SKM-1 (cell line): ENCODE measurements at regions not wholly inside any gene's neighbourhood (a gene's known extent, or its start where the extent isn't known, plus 50 kb on each side); places are given as distances from the start of the nearest gene placed in this dataset.

Source experiments
- DNase-seq: peaks from one replicate; lab custom pipeline; 2025; ENCODE audit not compliant: unreplicated experiment; lab: John Stamatoyannopoulos, UW

DNA sequence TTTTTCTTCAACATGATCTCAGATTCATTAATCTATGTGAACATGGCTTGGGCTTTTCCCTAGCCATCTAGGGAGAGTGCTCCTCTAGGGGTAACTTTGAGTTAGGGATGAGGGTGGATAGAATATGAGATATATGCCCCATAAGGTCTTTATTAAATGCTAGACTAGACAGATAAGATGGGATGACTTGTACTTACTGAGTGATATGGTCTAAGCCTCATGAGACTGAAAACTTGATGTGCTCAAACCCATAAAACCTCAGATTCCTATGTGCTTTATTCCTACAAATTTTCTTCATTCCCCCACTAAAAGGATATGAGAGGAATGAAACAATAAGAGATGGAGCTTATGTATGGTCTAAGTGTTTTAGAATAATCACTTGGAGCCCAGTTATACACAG lies 386.6 kb downstream of the YTHDC2 start:
- DNase-seq = no peak

DNA sequence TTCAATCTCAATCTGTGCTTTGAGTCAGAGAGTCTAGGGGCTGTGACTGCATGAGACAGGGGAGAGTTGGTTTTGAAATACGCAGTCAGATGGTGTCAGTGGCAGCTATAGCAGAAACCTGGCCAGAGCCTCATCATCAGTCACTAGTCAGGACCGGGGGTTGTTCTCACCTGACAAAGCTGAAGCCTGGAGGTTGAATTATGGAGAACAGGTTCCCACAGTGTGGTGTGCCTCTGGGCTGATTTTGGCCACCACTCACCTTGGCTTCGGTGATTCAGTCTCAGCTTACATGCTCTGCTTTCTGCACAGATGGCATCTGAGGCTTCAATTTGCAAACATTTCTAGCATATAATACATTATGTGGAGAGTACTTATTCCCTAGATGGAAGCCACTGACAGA lies 387.3 kb downstream of the YTHDC2 start:
- DNase-seq = no peak

DNA sequence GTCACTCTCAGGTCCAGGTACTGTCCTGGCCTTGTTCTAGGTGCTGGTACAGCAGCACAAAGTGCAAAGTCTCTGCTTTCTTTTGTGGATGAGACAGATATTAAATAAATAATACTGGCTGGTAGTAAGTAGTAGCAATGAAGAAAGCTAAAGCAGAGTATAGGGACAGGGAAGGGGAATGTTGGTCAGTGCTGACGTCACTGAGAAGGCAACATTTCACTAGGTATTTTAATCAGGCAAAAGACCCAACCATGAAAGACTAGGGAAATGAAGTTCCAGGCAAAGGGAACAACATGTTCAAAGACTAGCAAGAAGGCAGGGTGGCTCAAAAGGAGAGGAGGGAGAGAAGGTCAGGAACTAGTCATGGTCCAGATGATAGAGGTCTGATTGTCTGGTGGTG lies 388.2 kb downstream of the YTHDC2 start:
- DNase-seq = no peak

DNA sequence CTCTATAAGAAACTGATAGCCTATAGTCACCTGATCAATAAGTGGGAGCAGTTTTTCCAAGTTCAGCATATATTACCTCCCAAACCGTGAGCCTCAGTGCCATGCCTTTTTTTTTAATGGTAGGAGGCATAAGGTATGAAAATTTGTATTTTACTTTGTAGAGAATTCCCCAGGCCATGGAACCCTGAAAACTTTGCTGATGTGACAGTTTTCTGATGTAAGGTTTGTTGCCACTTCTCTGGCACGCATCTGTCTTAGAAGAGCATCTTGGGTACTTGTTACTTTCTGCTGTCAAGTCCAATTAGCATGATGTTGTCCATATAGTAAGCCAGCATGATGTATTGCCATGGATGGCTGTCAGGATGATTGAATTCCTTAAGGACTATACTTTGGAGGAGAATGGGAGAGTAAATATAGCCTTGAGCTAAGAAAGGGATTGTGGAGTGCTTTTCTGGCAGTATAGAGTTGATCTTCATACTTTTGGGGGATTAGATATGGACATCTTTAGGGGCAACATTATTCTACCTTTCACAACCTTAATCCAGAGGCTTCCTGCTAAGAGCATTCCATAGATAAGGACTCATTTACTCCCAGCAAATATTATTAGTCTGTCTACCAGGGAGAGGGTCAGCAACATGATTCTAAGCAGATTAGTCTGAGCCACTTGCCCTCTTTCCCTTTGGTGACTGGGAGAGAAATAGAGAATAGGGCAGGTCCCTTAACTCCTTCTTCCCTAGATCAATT lies 389.6 kb downstream of the YTHDC2 start:
- DNase-seq = no peak

DNA sequence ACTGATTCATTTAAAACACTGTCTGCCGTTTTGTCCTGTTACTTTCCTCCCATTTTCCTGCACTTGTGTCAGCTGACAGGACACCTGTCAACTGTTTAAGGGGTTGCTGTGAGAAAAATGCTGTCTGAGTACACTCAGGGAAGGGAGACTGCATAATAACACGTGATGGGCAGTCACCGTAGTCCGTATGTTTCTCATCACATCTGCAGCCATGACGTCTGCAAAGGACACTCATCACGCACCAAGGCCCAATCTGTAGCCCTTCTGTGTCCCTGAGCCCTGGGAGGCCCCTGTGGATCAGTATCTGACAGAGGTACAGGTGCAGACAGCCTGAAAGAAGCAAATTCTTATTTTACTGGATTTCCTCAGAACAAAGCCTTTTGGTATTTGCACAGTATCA lies 396.3 kb downstream of the YTHDC2 start:
- no peak for DNase-seq

DNA sequence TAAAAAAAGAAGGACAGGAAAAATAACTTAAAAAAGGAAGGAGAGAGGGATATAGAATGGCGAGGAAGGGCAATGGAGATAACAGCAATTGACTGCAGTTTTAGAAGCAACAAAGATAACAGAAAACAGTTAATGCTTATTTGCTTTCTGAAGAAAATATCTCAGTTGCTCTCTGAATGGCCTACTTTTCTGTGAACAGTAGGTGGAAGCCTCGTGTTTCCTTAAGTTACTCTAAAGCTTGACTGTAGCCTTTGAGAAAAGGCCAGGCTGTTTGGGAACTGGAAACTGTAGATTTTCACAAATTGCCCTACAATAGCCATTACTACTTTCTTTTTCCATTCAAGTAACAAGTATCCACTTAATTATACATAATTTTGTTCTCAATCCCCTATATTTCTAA lies 404.5 kb downstream of the YTHDC2 start:
- no peak for DNase-seq

DNA sequence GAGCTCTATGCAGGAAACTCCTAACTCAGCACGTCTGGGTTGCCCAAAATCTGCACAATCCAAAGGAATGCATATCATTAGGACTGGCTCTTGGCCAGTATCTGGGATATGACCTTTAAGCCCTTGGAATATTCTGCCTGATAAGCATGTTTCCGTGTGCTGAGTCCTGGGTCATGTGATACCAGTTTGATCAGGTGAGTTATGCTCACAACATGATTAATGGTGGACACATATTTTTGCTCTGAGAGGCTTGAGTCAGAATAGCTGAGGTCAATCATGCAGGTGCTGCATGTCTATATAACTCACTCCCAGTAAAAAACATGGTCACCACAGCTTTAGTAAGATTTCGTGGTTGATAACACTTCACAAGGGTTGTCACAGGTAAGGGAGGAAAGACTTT lies 408.8 kb downstream of the YTHDC2 start:
- no peak for DNase-seq

DNA sequence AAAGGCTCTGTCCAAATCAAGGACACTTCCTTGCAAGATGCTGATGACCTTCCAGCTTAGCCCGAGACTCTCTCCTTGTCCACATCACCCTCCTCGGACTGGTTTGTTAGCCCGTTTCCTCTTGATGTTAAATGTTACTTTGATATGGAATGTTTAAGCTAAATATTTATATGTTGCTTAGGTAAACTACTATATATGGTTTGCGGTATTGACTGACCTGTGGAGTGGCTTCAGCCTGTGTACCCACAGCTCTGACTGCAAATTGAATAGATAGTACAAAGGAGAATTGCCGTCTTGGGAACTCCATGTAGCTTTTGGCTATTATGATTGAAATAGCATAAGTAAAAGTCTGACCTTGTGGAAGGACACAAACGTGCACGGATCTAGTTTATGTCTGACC lies 422.0 kb downstream of the YTHDC2 start:
- DNase-seq = no peak

DNA sequence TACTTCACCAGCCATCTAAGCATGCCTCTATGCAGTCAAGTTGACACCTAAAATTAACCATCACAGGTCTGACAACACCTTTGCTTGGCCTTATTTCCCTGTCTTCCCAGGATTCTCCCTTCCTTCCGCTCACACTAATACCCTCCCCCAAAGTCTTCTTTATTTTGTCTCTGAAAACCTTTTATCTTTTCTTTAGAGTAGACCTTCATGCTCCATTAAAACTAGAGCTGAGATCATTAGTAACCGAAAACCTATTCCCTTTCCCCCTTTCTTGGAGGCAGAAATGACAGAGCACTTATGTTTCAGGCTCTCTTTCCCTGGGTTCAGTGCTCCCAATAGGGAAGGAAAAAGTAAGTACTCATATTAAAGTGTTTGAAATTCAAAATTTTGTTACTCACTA lies 423.8 kb downstream of the YTHDC2 start:
- no peak for DNase-seq

DNA sequence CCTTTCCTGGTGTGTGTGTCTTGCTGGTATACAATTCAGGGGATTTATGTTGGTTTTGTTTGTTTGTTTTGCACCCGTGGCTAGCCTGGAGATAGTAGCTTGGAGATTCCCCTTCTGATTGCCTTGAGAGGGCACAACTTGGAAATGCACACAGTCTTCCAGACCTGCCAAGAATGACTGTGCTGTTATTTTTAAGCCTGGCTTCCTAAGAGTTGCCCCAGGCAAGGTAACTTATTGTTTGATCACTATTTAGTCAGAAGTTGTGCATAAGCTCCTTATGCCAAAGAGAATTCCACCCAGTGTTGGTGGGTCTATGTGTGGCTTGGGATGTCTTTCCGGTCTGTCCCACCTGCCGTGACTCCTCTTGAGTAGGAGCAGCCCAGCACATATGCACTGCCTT lies 421.9 kb upstream of the KCNN2 start:
- no peak for DNase-seq

DNA sequence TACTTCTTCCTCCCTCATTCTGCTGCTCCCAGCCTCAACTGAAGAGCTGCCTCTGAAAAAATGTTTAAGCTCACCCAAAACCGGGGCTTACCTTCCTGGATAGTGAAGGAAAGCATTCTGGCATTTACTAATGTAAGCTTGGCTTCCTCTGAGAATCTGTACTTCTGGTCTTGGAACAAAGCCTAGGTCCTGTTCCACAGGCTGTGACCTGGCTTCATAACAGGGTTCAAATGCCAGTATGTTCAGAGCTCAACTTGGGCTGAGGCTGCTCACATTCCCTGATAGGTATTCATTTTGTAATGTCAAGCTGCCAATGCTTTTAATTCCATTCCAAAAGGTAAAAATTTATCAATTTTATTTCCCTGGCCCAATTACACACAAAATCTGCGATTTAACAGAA lies 411.7 kb upstream of the KCNN2 start:
- DNase-seq = no peak

DNA sequence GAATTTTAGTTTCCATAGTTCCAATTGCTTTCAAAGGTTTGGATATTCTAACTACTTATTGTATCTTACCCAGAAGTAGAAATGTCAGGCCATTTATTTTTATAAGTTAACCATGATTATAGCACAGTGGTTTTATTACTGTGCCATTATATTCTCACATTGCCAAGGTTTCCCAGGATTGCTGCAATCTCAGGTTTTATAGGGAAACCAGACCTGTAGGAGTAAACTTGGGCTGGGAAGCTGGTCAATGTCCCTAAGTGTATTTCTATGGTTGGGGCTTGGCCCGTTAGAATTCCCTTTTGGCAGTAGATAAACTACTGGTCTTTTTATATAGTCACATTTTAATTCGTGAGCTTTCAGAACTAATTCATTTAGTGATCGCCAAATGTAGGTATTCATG lies 396.6 kb upstream of the KCNN2 start:
- no peak for DNase-seq

DNA sequence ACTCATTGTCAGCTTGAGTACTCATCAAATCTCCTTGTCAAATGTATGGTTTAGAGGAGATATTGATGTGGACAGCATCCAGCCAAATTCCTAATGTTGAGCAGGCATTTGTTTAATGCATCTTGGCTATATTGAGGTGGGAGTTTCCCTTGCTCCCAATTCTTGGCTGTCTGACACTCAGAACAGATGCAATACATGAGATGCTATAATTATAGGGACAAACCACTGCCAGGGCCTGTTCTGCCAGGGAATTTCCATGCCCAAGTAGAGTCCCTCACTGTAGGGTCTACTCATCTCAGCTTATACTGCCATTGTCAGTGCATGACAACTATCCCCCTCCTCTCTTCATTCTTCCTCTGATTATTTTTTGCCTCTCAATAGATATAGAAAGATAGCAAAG lies 392.0 kb upstream of the KCNN2 start:
- no peak for DNase-seq

DNA sequence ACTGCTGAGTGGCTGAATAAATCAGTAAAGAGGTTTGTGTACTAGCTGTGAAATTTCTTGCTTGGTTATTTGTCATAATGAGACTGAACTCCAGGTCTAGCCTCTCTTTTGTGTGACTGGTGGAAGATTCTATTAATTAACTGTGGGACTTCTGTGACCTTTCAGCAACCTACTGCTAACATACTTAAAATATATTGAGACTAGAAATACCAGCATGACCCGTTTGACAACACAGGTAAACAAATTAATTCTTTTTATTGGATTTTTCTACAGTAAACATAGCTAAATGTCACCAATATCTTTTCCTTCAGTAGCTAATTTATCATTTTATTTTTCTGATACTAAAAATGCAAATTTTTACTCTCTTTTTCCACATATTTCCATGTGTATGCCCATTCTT lies 390.4 kb upstream of the KCNN2 start:
- DNase-seq = no peak

DNA sequence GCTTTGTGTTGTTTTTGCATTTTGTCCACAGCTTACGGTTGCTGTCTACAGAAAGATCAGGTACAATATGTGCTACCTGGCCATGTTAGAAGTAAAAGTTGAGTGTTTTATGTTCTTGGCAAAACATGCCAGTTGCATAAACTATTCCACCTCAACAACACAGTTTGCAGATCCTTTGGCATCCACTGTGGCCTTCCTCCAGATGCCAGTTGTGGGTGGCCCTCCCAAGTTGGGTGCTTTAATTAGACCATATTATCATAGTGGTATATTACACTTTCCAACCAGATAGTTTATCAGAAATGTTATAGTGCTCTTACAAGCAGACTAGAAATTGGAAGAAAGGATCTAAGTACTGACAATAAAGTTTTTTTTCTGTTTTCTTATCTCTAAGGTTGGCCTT lies 386.9 kb upstream of the KCNN2 start:
- DNase-seq = no peak

DNA sequence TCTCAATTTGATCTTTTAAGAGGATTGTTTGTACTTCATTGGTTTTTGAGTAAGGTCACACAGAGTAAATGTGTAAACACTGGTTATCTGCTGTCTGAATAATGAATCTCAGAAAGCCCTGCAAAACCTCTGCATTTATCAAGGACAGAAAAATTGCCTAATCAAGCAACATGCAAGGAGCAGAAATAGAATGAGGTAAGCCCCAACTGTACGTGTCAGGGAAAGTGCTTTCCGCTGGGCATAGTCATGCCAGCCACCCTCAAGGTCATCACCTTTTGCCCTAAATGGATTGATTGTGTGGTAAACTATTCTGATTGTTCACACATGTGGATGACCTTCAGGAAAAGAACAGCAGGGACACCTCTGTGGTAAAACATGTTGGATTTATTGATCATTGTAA lies 376.9 kb upstream of the KCNN2 start:
- DNase-seq = no peak

DNA sequence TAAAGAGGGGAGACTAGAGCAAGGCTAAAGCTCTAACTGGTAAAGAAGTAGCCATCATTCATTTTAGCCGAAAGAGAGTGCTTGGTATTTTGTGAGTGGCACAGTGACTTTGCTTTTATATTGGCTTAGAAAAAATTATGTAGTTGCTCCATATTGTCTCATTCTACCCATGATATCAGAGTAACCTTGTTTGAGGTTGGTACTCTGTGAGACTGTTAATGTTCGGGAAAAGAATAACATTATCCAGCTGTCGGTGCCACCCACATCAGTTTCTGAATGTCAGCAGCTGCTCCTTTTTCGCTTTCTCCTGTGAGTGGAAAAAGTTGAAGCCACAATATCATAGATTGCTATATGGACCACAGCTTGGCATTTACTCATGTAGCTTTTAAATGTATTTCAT lies 376.4 kb upstream of the KCNN2 start:
- DNase-seq = no peak

DNA sequence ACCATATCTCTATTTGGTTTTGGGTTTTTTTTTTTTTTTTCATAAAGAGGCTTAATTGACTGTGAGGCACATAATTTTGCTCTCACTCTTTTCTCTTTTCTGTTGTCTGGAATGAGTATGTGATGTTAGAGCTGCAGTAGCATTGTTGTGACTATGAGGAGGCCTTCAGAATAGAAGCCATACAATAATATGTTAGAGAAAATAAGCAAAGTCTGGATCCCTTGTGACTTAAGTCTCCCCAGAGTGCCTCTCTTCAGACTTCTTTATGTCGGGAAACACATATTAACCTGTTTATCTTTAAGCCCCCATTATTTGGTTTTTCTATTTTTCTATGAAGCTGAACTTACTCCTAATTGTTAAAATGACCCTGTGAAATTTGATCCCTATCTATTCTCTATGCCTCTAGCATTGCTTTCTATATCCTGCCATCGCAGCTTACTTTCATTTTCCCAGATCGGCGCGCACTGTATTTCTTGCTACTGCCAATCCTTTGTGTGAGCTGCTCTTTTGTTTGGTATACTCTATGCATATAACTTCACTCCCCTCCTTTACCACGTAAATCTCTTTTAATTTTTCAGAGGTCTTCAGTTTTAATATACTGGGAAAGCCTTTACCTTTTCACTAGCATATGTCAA lies 372.5 kb upstream of the KCNN2 start:
- no peak for DNase-seq

DNA sequence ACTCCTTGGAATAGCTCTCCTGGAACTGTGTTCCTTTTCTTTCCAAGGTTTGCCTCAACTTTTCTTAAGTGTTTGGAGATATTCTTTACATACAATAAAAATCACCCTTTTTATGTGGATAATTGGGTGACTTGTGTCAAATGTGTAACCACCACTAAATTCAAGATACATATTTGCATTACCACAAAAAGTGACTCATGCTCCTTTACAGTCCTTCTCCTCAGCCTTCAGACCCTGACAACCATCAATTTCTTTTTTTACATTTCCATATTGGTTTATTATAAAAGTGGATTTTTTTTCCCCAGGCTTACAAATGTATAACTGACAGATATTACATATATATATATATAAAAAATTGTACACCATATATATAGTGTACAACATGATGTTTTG lies 372.0 kb upstream of the KCNN2 start:
- no peak for DNase-seq

DNA sequence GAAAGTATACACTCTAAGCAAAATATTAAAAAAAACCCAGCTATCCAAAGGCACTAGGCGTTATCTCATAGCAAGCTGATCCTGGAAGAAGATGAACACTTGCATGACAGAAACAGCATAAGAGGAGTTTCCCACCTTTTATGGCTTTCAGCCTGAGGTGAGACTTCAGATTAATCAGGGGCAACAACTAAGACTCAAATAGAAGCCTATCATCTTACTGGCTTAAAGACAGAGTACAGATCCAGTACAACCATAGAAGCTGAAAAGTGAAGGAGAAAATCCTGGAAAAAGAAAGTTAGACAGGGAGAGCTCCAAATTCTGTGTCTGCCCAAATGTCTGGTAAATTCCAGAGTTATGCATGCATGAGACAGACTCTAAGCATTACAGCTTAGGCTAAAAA lies 360.8 kb upstream of the KCNN2 start:
- no peak for DNase-seq

DNA sequence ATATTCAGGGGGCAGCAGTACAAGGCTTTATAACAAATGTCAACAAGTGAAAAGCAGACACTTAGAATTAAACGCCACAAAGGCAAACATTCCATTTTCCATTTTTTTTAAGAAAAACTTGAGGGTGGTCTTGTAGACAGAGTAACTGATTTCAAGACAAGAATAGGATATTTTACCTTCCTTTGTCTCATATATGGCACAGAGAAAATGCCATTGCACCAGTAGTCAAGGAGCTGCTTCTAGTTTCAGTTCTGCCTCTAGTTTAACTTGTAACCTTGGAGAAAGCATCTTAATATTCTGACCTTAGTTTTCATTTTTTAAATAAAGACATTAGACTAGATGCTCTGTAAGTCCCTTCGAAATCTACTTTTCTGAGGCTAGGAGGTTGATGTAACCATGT lies 355.3 kb upstream of the KCNN2 start:
- no peak for DNase-seq

DNA sequence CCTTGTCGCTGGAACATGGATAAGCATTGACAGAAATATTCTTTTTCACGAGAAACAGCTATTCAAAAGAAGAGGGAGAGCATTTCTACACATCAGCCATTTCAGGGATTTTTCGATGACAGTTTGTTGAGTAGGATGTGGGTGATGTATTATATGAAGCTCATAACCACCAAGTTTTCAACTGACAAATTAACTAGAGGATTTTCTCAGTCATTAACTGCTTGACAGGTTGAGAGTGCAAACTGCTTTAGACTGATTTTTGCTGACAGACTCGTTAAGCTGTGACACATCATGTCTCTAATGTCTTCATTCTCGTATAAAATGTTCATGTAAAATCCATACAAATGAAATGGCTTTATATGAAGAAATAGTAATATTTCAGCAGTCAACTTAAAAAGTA lies 354.2 kb upstream of the KCNN2 start:
- DNase-seq = no peak

DNA sequence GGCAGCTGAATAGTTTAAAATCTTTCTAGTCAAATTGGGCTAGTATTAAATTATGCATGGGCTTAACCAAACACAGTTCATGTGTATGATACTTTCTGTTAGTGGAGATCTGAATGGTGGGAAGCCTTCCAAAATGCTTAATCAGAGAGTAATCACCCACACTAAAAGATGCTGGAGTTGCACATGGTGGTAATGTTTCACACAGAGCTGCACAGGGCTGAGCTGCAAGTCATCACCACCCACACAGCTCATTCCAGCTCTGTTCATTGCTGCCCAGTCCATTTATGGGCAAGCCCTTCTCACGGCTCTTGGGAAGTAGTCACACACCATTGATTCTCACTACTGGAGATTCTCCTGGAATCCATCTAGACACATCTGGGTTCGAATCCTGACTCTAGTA lies 351.5 kb upstream of the KCNN2 start:
- no peak for DNase-seq
